GM21515 (cell line): ENCODE measurements at regions not wholly inside any gene's neighbourhood (a gene's known extent, or its start where the extent isn't known, plus 50 kb on each side); places are given as distances from the start of the nearest gene placed in this dataset.
A peak's percentile ranks its signal among the peaks of the same experiment; 100 is the strongest.

ENCODE experiments used
- ATAC-seq: cut with Tn5 transposase; IDR thresholded peaks from one replicate; pipeline ENCODE4 v1.9.1; 2021; ENCODE audit not compliant: unreplicated experiment

DNA sequence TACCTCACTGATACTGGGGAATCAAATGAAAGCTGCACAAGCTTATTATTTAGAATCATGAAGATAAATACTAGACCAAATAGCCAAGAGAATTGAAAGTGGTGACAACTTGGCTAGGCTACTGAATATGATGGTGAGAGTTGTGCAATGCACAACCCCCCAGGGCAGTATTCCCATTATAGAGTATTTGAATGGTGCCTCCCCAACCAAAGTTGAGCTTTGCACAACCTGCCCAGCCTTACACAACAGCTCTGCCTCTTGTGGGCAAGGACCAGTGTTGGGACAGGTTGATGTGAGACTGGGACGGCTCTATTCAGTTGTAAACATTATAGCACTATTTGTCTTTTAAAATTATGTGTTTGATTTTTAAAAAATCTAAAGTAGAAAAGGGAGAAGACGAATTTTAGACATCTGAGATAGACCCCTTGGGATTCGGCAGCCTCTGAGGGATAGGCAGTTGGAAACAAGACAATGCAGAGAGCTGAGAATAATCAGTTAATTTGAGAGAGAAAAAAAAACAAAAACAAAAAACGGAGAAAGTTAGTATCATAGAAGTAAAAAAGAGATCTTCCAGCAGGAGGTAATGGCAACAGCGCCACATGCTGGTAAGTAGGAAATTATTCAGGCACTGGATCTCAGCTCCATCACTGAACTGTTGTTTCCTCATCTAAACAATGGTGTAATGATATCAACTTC is 91.0 kb upstream of the KCNA3 start:
- ATAC-seq = no peak

DNA sequence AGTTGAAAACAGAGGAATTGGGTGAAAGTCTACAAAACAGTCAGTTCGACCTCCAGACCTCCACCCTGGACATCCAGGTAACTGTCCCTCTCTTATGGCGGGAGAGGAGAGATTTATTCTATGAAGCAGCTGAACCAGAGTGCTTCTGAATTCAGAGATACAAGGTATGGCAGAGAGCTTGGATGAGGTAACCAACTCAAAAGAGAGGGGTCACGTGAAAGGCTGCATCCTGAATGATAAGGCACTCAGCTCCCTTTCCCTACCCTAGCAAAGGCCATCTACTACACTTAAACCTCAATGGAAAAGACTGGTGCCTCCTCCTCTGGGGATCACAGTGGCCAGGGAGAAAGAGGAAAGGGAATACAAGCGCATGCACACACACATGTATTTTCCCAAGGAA is 88.4 kb upstream of the KCNA3 start:
- ATAC-seq = no peak

DNA sequence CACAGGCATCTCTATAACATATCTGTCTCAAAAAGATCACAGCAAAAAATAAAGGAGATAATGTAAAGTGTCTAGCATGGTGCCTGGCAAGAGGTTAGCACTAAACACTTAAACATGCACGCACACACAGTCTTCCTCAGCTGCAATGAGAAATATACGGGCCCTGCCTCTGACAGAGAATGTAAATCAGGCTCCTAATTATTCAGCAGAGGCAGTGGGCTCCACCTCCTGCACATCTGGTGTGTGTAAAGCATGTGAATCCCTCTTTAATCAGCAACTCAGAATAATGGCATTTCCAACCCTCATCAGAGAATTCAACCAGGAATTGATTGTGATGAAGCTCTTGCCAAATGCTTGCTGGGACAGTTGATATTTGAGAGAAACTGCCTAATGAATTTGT is 85.6 kb upstream of the KCNA3 start:
- no peak for ATAC-seq

DNA sequence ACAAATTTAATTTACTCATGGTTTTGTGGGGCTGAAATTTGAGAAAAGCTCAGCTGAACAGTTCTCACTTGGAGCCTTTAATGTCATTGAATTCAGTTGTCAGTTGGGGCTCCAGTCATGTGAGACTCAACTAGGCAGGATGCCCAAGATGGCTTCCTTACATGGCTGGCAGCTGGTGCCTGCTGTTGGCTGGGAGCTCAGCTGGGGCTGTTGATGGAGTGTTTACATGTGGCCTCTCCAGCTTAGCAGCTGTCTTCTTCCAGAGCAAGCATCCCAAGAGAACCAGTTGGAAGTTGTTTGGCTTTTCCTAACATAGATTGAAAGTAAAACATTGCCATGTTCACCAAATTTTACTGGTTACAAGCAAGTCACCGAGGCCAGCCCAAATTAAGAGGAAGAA is 81.8 kb upstream of the KCNA3 start:
- no peak for ATAC-seq

DNA sequence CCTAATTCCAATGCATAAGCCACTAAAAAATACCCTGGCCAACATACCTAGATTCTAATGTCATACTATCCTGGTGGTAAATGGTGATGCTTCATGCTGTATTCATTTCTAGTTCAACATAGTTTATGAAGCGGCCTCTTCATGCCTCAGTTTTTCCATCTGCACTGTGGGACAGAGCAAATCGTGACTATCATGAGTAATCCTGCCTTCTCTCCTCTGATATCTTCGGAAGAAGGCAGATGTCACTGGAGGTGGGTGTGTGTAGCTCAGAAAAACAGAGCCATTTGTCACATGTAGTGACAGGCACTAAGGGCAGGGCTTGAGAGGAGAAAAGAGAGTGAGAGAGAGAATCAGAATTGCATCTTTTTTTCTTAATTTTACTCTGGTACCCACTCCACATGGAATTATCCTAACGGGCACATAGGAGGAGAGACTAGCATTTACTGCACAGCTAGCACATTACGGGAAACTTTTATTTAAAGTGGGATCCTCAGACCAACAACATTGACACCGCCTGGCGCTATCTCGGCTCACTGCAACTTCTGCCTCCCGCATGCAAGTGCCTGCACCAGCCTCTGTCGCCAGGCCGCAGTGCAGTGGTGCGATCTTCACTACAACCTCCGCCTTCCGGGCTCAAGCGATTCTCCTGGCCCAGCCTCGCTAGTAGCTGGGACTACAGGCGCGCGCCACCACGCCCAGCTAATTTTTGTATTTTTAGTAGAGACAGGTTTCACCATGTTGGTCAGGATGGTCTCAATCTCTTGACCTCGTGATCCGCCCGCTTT is 78.4 kb upstream of the KCNA3 start:
- no peak for ATAC-seq

DNA sequence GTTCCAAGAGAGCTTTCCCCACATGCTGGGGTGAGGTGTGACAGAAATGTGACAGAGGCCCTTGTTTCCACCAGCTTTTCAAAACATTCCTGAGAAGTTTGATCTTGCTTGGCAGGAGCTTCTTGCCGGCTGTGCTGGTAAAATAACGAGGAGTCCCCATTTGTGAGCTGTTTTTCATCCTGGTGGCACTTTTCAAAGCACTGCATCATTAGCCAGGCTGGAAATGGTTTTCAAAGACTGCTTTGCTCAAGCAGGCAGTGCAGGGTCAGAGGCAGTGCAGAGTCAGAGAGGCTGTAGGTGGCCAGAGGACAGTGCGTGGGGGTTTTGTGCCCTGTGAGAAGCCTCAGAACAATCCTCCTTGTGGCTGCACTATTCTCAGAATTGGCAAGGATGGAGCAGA is 75.8 kb upstream of the KCNA3 start:
- no peak for ATAC-seq

DNA sequence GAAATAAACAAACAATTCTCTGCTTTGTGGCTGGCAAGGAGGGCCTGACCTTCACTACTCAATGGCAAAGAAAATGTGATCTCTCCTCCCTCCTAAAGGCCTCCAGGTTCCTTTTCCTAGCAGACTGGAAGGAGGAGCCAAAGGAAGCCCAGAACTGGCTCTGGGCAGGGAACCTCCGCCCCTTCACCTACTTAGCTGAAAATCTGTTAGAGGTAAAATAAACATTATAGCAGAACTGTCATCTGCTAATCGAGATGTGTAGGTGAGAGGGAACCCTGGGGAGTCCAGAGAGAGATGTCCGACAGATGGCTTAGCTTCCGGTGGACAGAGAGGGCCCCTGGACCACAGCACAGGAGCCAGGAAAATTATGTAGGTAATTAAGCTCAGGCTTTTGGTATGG is 75.2 kb upstream of the KCNA3 start:
- ATAC-seq = no peak

DNA sequence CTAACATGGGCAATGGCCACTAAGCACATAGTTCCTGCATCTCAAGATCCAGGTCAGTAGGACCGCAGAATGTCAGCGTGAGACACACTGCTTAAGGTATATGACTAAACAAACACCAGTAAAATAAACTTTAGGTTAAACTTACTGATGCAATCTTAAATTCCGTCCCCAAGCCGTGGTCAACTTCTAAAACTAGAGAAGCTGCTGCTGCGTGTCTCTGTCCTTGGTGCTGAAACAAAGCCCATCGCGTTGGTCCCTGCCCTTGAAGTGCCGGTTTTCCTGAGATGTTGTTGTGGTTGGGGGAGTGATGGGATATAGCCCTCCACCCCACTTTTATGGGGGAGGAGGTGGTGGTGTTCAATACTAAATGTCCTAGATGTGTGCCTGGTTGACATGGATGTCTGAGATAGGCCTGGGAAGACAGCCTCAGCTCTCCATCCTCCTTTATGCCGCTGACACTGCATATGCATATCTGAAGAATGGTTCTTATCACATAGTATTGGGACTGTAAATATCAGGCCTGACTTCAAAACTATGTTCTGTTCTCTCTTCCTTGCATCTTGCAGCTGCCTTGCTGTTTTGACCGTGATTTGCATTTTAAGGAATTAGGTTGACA is 72.0 kb upstream of the KCNA3 start:
- ATAC-seq = no peak

DNA sequence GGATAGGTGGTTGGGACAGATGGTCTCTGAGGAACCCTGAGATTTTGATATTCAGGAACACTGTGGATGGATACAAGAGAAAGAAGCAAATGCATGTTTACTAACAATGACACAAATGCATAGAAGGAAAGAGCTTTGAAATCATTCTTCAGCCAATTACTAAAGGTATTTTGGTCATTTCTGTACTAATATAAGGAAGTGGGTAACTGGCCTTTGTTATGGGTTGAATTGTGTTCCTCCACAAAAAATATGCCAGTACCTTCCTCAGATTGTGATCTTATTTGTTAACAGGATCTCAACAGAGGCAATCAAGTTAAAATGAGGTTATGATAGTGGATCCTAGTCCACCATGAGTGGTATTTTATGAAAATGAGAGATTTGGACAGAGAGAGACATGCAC is 68.7 kb upstream of the KCNA3 start:
- no peak for ATAC-seq

DNA sequence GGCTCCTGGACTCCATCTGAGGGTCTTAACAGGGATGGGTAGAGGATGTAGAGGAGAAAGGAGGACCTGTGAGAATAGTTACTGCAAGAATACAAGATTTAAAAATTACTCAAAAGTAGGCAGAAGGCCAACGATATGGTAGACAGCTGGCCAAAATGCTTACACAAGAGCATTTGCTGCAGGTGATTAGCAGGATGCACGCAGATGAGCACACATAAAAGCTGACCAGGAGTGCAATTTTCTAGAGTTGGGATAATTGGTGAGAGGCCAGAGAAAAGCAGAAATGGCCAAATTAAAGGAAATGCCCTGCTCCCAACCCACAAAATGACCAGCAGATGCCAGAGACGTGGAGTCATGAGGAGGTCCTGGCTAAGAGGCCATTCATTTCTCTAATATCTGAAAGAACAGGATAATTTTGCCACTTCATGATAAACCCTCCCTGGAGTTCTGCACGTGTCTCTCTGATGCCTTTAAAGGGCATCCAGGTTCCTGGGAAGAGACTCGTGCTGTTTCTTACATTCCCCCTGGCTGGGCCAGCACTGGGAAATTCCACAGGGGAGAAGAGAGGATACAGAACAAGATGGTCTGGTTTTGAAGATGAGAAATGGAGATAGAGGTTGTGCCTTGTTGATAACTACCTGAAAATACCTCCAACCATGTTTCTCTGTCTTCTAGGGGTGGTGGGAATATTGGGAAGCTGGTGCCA is 62.3 kb upstream of the KCNA3 start:
- no peak for ATAC-seq

DNA sequence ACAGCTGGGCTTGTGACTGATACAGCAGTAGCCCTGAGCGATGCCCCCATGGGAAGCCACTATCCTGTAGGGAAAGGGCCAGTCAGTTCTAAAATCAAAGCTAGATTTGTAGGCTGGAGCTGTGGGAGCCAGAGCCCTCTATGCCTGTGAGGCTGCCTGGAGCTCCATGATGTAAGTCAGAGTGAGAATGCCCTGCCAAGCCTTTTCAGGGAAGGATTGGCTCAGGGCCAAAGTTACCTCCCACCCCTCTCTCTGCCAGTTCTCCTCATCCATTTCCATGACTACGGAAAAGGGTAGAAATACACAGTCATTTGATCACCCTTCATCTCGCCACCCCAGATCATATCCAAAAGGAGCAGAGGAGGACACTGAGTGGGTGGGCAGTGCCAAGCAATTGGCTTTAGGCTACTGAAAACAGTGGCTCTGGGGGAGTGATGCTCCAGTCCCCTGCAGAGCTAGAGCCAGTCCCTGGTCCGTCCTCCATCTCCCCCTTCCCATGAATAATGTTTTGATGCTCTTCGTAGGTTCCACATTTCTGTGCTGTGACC is 59.5 kb upstream of the KCNA3 start:
- no peak for ATAC-seq

DNA sequence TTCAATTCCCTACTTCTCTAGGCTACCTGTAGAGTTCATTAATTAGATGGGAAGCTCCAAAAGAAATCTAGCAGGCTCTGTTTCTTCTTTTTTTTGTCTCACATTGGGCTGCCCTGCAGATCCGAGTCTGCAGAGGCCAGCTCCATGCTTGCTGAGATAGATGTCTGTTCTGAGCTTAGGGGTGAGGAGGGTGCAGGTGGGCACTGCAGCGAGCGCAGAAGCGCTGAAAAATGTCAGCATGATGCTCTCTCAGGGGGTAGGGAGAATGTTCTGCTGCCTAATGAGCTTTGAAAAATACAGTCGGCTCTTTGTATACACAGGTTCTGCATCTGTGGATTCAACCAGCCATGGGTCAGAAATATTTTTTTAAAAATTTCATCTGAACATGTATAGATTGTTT is 56.8 kb upstream of the KCNA3 start:
- ATAC-seq = no peak

DNA sequence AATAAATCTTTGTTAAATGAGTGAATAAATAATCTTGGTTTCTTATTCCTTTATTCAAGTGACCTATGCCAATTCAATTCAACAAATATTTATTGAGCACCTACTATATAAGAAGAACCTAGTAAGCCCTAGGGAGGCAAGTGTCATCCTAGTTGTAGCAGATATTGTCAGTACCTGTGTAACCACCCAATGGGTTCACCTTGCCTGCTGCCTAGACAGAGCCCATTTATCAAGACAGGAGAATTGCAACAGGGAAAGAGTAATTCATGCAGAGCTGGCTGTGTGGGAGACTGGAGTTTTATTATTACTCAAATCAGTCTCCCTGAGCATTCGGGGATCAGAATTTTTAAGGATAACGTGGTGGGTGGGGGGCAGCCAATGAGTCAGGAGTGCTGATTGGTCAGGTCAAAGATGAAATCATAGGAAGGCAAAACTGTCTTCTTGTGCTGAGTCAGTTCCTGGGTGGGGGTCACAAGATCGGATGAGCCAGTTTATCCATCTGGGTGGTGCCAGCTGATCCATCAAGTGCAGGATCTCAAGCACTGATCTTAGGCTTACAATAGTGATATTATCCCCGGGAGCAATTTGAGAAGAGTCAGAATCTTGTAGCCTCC is 53.8 kb upstream of the KCNA3 start:
- ATAC-seq = no peak

DNA sequence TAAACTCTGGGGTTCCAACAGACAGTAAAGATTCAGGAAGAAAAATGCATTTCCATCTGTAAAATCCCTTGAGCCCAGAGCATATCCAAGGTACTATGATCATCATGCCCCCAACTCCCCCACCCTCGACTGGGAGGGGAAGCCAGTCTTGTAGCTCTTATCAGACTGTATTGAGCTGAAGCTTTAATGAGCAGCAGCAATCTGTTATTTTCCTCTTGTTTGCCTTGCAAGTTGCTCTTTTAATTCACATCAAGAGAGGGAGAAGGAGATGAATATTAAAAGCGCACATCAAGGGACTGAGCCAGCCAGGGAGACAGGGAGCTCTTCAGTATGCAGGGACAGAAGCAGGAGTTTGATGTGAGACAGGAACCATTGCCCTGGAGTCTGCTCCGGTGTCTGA is 52.5 kb upstream of the KCNA3 start:
- ATAC-seq = peak; percentile 5

DNA sequence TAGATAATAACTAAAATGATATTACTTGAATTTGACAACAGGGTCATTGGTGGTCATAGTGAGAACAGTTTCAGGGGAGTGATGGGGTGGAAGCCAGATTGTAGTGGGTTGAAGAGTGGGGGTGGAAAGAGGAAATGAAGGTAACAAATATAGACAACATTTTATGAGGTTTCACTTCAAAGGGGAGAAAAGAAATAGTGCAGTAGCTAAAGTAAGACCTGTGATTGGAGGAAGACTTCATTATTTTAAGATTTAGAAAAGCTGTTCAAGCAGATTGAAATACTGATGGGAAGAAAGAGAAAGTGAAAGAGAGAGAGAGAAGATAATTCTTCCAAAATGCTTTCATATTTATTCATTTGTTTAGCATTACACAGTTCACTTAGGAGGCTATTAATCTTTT is 52.0 kb upstream of the KCNA3 start:
- peak; percentile 81 for ATAC-seq
